MM.1S (cell line): ENCODE measurements at regions not wholly inside any gene's neighbourhood (a gene's known extent, or its start where the extent isn't known, plus 50 kb on each side); places are given as distances from the start of the nearest gene placed in this dataset.

Source experiments
- DNase-seq: peaks from one replicate; pipeline ENCODE4 v3.0.0-alpha.2; 2015
- H2AFZ ChIP-seq: fragments of 300-600 bp; sonication (generic); 2 replicates; pipeline ENCODE4 v1.6.0; 2016; ENCODE audit warnings: antibody characterized with exemption, low read length
- H3F3A ChIP-seq: fragments of 300-600 bp; sonication (generic); 2 replicates; pipeline ENCODE4 v1.6.1; 2016; ENCODE audit warnings: mild to moderate bottlenecking, antibody characterized with exemption, low read length, moderate library complexity, mixed read lengths; ENCODE audit not compliant: insufficient read depth
- H3K27ac ChIP-seq: fragments of 300-600 bp; sonication (generic); 2 replicates; pipeline ENCODE4 v1.5.1; 2016; ENCODE audit warnings: mild to moderate bottlenecking, low read length
- H3K27me3 ChIP-seq: fragments of 300-600 bp; sonication (generic); replicated peaks from 2 replicates; pipeline ENCODE4 v1.6.0; 2016; ENCODE audit warnings: low read length; ENCODE audit not compliant: insufficient read depth
- H3K36me3 ChIP-seq: fragments of 300-600 bp; sonication (generic); replicated peaks from 2 replicates; pipeline ENCODE4 v1.6.1; 2016; ENCODE audit warnings: mild to moderate bottlenecking, low read length, mixed read lengths; ENCODE audit not compliant: insufficient read depth
- H3K4me1 ChIP-seq: fragments of 300-600 bp; sonication (generic); 2 replicates; pipeline ENCODE4 v1.6.1; 2016; ENCODE audit warnings: low read length, mixed read lengths
- H3K4me2 ChIP-seq: fragments of 300-600 bp; sonication (generic); 2 replicates; pipeline ENCODE4 v1.6.0; 2016; ENCODE audit warnings: low read depth, low read length
- H3K4me3 ChIP-seq: fragments of 300-600 bp; sonication (generic); 2 replicates; pipeline ENCODE4 v1.5.1; 2016; ENCODE audit warnings: low read length, mixed read lengths
- H3K79me2 ChIP-seq: fragments of 300-600 bp; sonication (generic); 2 replicates; pipeline ENCODE4 v1.6.1; 2016; ENCODE audit warnings: mixed run types, low read length, mixed read lengths
- H3K9ac ChIP-seq: fragments of 300-600 bp; sonication (generic); 2 replicates; pipeline ENCODE4 v1.6.1; 2016; ENCODE audit warnings: low read length, mixed read lengths
- H3K9me2 ChIP-seq: fragments of 300-600 bp; sonication (generic); replicated peaks from 2 replicates; pipeline ENCODE4 v1.6.1; 2016; ENCODE audit warnings: mild to moderate bottlenecking, low read length, mixed read lengths; ENCODE audit not compliant: insufficient read depth
- H3K9me3 ChIP-seq: fragments of 300-600 bp; sonication (generic); replicated peaks from 2 replicates; pipeline ENCODE4 v1.6.1; 2016; ENCODE audit warnings: mild to moderate bottlenecking, low read length, mixed read lengths; ENCODE audit not compliant: insufficient read depth
- H4K20me1 ChIP-seq: fragments of 300-600 bp; sonication (generic); 2 replicates; pipeline ENCODE4 v1.6.1; 2016; ENCODE audit warnings: mild to moderate bottlenecking, low read length, moderate library complexity, mixed read lengths; ENCODE audit not compliant: insufficient read depth
- CTCF ChIP-seq: fragments of 300-600 bp; sonication (generic); IDR thresholded peaks from 2 replicates; pipeline ENCODE4 v1.5.1; 2016; ENCODE audit warnings: antibody characterized with exemption, low read length, mixed read lengths
- EZH2 ChIP-seq: fragments of 300-600 bp; sonication (generic); optimal IDR thresholded peaks from 2 replicates; pipeline ENCODE3; 2017; ENCODE audit warnings: low read depth, mild to moderate bottlenecking, antibody characterized with exemption, low read length, mixed read lengths
- EZH2phosphoT487 ChIP-seq: fragments of 300-600 bp; sonication (generic); IDR thresholded peaks from 2 replicates; pipeline ENCODE4 v1.6.1; 2018; ENCODE audit warnings: antibody characterized with exemption, low read length

GRCh38 chr4:141307241-141307689, 86.6 kb downstream of the ZNF330 start:
- 0 out of 2 replicates have a peak, but pooled peaks cover 3% of the 10 kb centered on the region for H3K4me1 ChIP-seq
- DNase-seq: peak; percentile 59
- no peaks in the 10 kb centered on the region for H3F3A ChIP-seq
- no peaks in the 10 kb centered on the region for H3K79me2 ChIP-seq
- H3K4me2 ChIP-seq: no peak overlapping the region
- no peaks in the 10 kb centered on the region for H3K9me2 ChIP-seq
- TF ChIP-seq EZH2: no peak
- TF ChIP-seq CTCF: peak; percentile 61
- no peaks in the 10 kb centered on the region for H3K9me3 ChIP-seq
- H2AFZ ChIP-seq: no peak overlapping the region
- no peak overlapping the region for H3K27ac ChIP-seq
- no peaks in the 10 kb centered on the region for H3K36me3 ChIP-seq
- no peaks in the 10 kb centered on the region for H3K27me3 ChIP-seq
- no peaks in the 10 kb centered on the region for H4K20me1 ChIP-seq
- no peak overlapping the region for H3K9ac ChIP-seq
- H3K4me3 ChIP-seq: no peak overlapping the region

GRCh38 chr4:141309874-141310273, 89.2 kb downstream of the ZNF330 start:
- Histone ChIP-seq H2AFZ (no peak overlapping the region), H3F3A (no peaks in the 10 kb centered on the region), H3K36me3 (no peaks in the 10 kb centered on the region), H3K27ac (no peak overlapping the region), H3K9ac (no peak overlapping the region), H3K4me1 (0 out of 2 replicates have a peak, but pooled peaks cover 3% of the 10 kb centered on the region), H3K4me2 (no peak overlapping the region), H3K27me3 (no peaks in the 10 kb centered on the region), H3K79me2 (no peaks in the 10 kb centered on the region), H4K20me1 (no peaks in the 10 kb centered on the region), H3K9me2 (no peaks in the 10 kb centered on the region), H3K9me3 (no peaks in the 10 kb centered on the region), H3K4me3 (no peak overlapping the region)
- TF ChIP-seq EZH2phosphoT487: no peak
- TF ChIP-seq CTCF: no peak
- TF ChIP-seq EZH2: no peak
- no peak for DNase-seq

- Histone ChIP-seq H3K9me3 (no peaks in the 10 kb centered on the region), H2AFZ (no peak overlapping the region), H3F3A (no peaks in the 10 kb centered on the region), H3K9ac (no peak overlapping the region), H3K4me1 (0 out of 2 replicates have a peak, but pooled peaks cover 3% of the 10 kb centered on the region), H4K20me1 (no peaks in the 10 kb centered on the region), H3K4me3 (no peak overlapping the region), H3K27me3 (no peaks in the 10 kb centered on the region), H3K9me2 (no peaks in the 10 kb centered on the region), H3K36me3 (no peaks in the 10 kb centered on the region), H3K4me2 (no peak overlapping the region), H3K79me2 (no peaks in the 10 kb centered on the region), H3K27ac (no peak overlapping the region)
- TF ChIP-seq EZH2: no peak
- no peak for TF ChIP-seq CTCF
- TF ChIP-seq EZH2phosphoT487: no peak
- no peak for DNase-seq
Observed at GRCh38 chr4:141311246-141312204, 90.8 kb downstream of the ZNF330 start.
